Spleen (tissue), 3 donors: ENCODE measurements at regions not wholly inside any gene's neighbourhood (a gene's known extent, or its start where the extent isn't known, plus 50 kb on each side); places are given as distances from the start of the nearest gene placed in this dataset.

Experiments
- POLR2A ChIP-seq, 3 donors: fragments of 450-650 bp; IDR thresholded peaks; one replicate each; pipeline ENCODE4 v1.5.1; 2017; ENCODE audit warnings: antibody characterized with exemption in 3 of 3, mild to moderate bottlenecking in 1 of 3
- POLR2AphosphoS5 ChIP-seq, 3 donors: sonication (generic); formaldehyde crosslinking; IDR thresholded peaks; one replicate each; pipeline ENCODE4 v1.5.1; 2017; ENCODE audit warnings: antibody characterized with exemption in 3 of 3

GRCh38 chr1:199404191-199404590 is 623.3 kb upstream of the NR5A2 start:
- TF ChIP-seq POLR2A (IDR thresholded peaks at IDR 0.05) (no peak), POLR2AphosphoS5 (IDR thresholded peaks at IDR 0.05) (no peak)
